Stimulated activated CD4-positive, alpha-beta T cell treated with anti-CD3 and anti-CD28 coated beads, Interleukin-2, amount 100 ng/mL, for 48 hours (primary cell): ENCODE measurements at regions not wholly inside any gene's neighbourhood (a gene's known extent, or its start where the extent isn't known, plus 50 kb on each side); places are given as distances from the start of the nearest gene placed in this dataset.

Source experiments
- DNase-seq, 2 donors: peaks; one replicate each; pipeline ENCODE4 v3.0.0-alpha.2; 2020

GRCh38 chr14:36083317-36083716 is 93.2 kb downstream of the PTCSC3 start:
- no peak for DNase-seq

- no peak for DNase-seq
Observed at GRCh38 chr14:36078080-36078479, 98.4 kb downstream of the PTCSC3 start.

- no peak for DNase-seq
Observed at GRCh38 chr14:36076197-36076596, 100.3 kb downstream of the PTCSC3 start.

- no peak for DNase-seq
Observed at GRCh38 chr14:36075203-36075602, 101.3 kb downstream of the PTCSC3 start.

- DNase-seq = no peak
Observed at GRCh38 chr14:36070720-36071043, 105.8 kb downstream of the PTCSC3 start.

- DNase-seq = peak; percentile 19 to 30
Observed at GRCh38 chr14:36070031-36070719, 106.3 kb downstream of the PTCSC3 start.

GRCh38 chr14:36069535-36069900 is 107.0 kb downstream of the PTCSC3 start:
- peak; percentile 14 to 17 for DNase-seq

- no peak for DNase-seq
Observed at GRCh38 chr14:36068777-36069534, 107.6 kb downstream of the PTCSC3 start.

GRCh38 chr14:36067428-36068187 is 108.9 kb downstream of the PTCSC3 start:
- no peak for DNase-seq

GRCh38 chr14:36066636-36067035 is 109.9 kb downstream of the PTCSC3 start:
- DNase-seq = no peak

- no peak for DNase-seq
Observed at GRCh38 chr14:36065831-36066230, 110.7 kb downstream of the PTCSC3 start.

- no peak for DNase-seq
Observed at GRCh38 chr14:36059531-36059930, 117.0 kb downstream of the PTCSC3 start.

GRCh38 chr14:36057452-36058116 is 118.9 kb downstream of the PTCSC3 start:
- DNase-seq = no peak

GRCh38 chr14:36056845-36057244 is 119.7 kb downstream of the PTCSC3 start:
- DNase-seq = no peak

GRCh38 chr14:36055681-36056225 is 120.8 kb downstream of the PTCSC3 start:
- DNase-seq = no peak

GRCh38 chr14:36055052-36055378 is 121.5 kb downstream of the PTCSC3 start:
- DNase-seq = no peak

- no peak for DNase-seq
Observed at GRCh38 chr14:36054353-36055051, 122.0 kb downstream of the PTCSC3 start.

- no peak for DNase-seq
Observed at GRCh38 chr14:36052681-36053080, 123.8 kb downstream of the PTCSC3 start.

- DNase-seq = no peak
Observed at GRCh38 chr14:36052063-36052462, 124.5 kb downstream of the PTCSC3 start.

GRCh38 chr14:36048667-36049066 is 127.9 kb downstream of the PTCSC3 start:
- DNase-seq = no peak

- DNase-seq = no peak
Observed at GRCh38 chr14:36047912-36048311, 128.6 kb downstream of the PTCSC3 start.

- DNase-seq = no peak
Observed at GRCh38 chr14:36035675-36036074, 140.8 kb downstream of the PTCSC3 start.

- no peak for DNase-seq
Observed at GRCh38 chr14:36028665-36029064, 147.9 kb downstream of the PTCSC3 start.
